Gastrocnemius medialis (tissue), 4 donors: ENCODE measurements at regions not wholly inside any gene's neighbourhood (a gene's known extent, or its start where the extent isn't known, plus 50 kb on each side); places are given as distances from the start of the nearest gene placed in this dataset.

ENCODE experiments used
- CTCF ChIP-seq, 5 experiments: fragments of 450-650 bp in 3 of 5; fragments of 200-600 bp in 2 of 5; sonication (generic) in 2 of 5; IDR thresholded peaks in 4 of 5; conservative IDR thresholded peaks in 1 of 5; 1 replicate in 4 of 5; 2 replicates in 1 of 5; pipeline ENCODE4 v1.5.1; 2016 to 2019; ENCODE audit warnings: antibody characterized with exemption in 5 of 5, mild to moderate bottlenecking in 3 of 5, moderate library complexity in 3 of 5
- POLR2A ChIP-seq, 2 donors: fragments of 450-650 bp; IDR thresholded peaks; one replicate each; pipeline ENCODE4 v1.6.1; 2017; ENCODE audit warnings: antibody characterized with exemption in 2 of 2, mild to moderate bottlenecking in 2 of 2, moderate library complexity in 2 of 2

DNA sequence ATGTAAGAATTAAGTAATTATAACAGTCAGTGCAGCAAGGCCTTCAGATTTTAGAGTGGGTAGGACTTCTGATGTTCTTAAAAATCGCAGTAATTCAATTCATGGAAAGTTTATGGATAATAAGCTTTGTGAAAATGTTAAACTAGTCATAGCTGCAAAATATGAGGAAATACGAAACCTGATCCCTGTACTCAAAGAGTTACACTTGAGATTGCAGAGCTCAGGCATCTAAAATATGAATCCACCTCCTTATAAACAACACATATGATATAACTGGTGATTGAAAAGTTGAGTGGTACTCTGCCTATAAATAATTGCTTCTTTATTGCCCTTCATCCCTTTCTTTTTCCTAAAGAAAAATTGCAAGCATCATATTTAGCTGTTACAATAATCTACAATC lies 473.3 kb downstream of the OTOL1 start:
- TF ChIP-seq CTCF (IDR thresholded peaks at IDR 0.05 in 4 of 5, conservative IDR thresholded peaks at IDR 0.05 in 1 of 5) = no peak
- no peak for TF ChIP-seq POLR2A (IDR thresholded peaks at IDR 0.05)
